ENCODE measurements at regions not wholly inside any gene's neighbourhood (a gene's known extent, or its start where the extent isn't known, plus 50 kb on each side); places are given as distances from the start of the nearest gene placed in this dataset.
"Not testable (repeated sequence)": the region's sequence is repeated elsewhere in the genome, so short reads cannot be mapped to it uniquely, and the experiment has no call there.

- TF ChIP-seq POLR2A (IDR thresholded peaks at IDR 0.05) (no peak), CTCF (IDR thresholded peaks at IDR 0.05) (no peak)
- no peak overlapping the region for H3K4me3 ChIP-seq
- DNase-seq, result no peak
- H3K36me3 ChIP-seq, result no peaks in the 10 kb centered on the region
- no peaks in the 10 kb centered on the region for H3K9me3 ChIP-seq
- no peaks in the 10 kb centered on the region for H3K27me3 ChIP-seq
- intact Hi-C loops (cut with DNase I), result no loop called here
- no peak overlapping the region for H3K27ac ChIP-seq
- 50 to 58% methylated on average over 3 of the region's 3 CpGs for WGBS, 2 donors
- no peaks in the 10 kb centered on the region for H3K4me1 ChIP-seq
Measured at GRCh38 chr5:152470167-152470566, 65.1 kb upstream of the NMUR2 start.

- no peak for TF ChIP-seq POLR2A (IDR thresholded peaks at IDR 0.05)
- TF ChIP-seq CTCF (IDR thresholded peaks at IDR 0.05), result no peak
- intact Hi-C loops (cut with DNase I), result no loop called here
- Histone ChIP-seq H3K36me3 (no peaks in the 10 kb centered on the region), H3K9me3 (no peaks in the 10 kb centered on the region), H3K4me3 (no peak overlapping the region), H3K27ac (no peak overlapping the region), H3K27me3 (no peaks in the 10 kb centered on the region), H3K4me1 (no peaks in the 10 kb centered on the region)
- no peak for DNase-seq
Measured at GRCh38 chr5:152472083-152472482, 67.0 kb upstream of the NMUR2 start.

DNA sequence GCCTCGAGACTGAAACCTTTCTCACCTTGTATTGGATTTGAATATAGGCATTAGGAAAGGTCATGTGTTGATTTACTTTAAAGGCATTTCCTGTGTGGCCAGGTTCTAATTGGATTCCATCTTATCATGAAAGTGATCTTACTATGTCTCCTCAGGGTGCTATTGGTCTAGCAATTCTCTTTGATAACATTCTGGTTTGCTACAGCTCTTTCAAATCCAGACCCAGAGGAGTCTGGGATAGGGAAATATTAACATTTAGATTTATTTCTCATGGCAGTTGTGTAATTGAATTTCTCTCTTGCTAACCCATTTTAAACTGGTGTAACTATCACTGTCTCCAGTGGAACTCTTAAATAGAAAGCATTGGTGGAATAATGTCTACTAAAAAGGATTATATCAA, 69.9 kb upstream of the NMUR2 start:
- H3K27me3 ChIP-seq, result no peaks in the 10 kb centered on the region
- intact Hi-C loops (cut with DNase I), result no loop called here
- H3K4me3 ChIP-seq, result no peak overlapping the region
- DNase-seq, result no peak
- no peaks in the 10 kb centered on the region for H3K9me3 ChIP-seq
- H3K27ac ChIP-seq, result no peak overlapping the region
- H3K36me3 ChIP-seq, result no peaks in the 10 kb centered on the region
- 25 to 50% methylated on average over 1 of the region's 1 CpG for WGBS, 2 donors
- TF ChIP-seq CTCF (IDR thresholded peaks at IDR 0.05) (no peak), POLR2A (IDR thresholded peaks at IDR 0.05) (no peak)
- no peaks in the 10 kb centered on the region for H3K4me1 ChIP-seq

DNA sequence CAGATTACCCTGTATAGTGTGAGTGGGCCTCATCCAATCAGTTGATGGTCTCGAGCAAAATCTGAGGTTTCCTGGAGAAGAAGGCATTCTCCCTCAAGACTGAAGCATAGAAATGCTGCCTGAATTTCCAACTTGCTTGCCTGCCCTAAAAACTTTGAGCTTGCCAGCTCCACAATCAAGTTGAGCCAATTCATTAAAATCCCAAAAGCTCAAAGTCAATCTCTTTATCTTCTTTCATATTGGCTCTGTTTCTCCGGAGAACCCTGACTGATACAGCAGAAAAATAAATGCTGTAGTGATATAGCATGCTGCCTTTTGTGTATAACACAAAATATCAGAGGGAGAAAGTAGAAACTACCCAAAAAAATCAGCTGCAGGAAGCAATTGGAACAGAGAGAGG, 72.5 kb upstream of the NMUR2 start:
- DNase-seq, result no peak
- 60 to 73% methylated on average over 2 of the region's 2 CpGs for WGBS, 2 donors
- TF ChIP-seq CTCF (IDR thresholded peaks at IDR 0.05) (no peak), POLR2A (IDR thresholded peaks at IDR 0.05) (no peak)
- no peak overlapping the region for H3K4me3 ChIP-seq
- no peaks in the 10 kb centered on the region for H3K36me3 ChIP-seq
- no peaks in the 10 kb centered on the region for H3K4me1 ChIP-seq
- no peak overlapping the region for H3K27ac ChIP-seq
- intact Hi-C loops (cut with DNase I), result no loop called here
- no peaks in the 10 kb centered on the region for H3K27me3 ChIP-seq
- H3K9me3 ChIP-seq, result no peaks in the 10 kb centered on the region

DNA sequence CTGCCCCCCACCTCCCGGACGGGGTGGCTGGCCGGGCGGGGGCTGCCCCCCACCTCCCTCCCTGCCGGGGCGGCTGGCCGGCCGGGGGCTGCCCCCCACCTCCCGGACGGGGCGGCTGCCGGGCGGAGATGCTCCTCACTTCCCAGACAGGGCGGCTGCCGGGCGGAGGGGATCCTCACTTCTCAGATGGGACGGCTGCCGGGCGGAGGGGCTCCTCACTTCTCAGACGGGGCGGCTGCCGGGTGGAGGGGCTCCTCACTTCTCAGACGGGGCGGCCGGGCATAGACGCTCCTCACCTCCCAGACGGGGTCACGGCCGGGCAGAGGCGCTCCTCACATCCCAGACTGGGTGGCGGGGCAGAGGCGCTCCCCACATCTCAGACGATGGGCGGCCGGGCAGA, 74.8 kb upstream of the NMUR2 start:
- H3K4me3 ChIP-seq; H3K4me1 ChIP-seq; H3K27me3 ChIP-seq; DNase-seq; H3K27ac ChIP-seq; H3K9me3 ChIP-seq; intact Hi-C loops (cut with DNase I); H3K36me3 ChIP-seq: not testable (repeated sequence)
- no CpG with 5 or more reads among the region's 35 CpGs for WGBS, 2 donors

- H3K36me3 ChIP-seq; intact Hi-C loops (cut with DNase I); DNase-seq; H3K27me3 ChIP-seq; H3K27ac ChIP-seq; H3K4me3 ChIP-seq; H3K4me1 ChIP-seq; H3K9me3 ChIP-seq: not testable (repeated sequence)
- WGBS, 2 donors, result 89 to 92% methylated on average over 11 to 12 of the region's 12 CpGs
Measured at GRCh38 chr5:152480677-152481076, 75.6 kb upstream of the NMUR2 start.
